ENCODE measurements at regions not wholly inside any gene's neighbourhood (a gene's known extent, or its start where the extent isn't known, plus 50 kb on each side); places are given as distances from the start of the nearest gene placed in this dataset.

GRCh38 chr18:64419156-64419555, 270.3 kb upstream of the LINC00305 start:
- TF ChIP-seq ZNF253 (CRISPR knock-in tag; IDR thresholded peaks at IDR 0.05; ENCODE audit: borderline replicate concordance) (no peak), TCF7 (IDR thresholded peaks at IDR 0.05; ENCODE audit: low read depth) (no peak), POLR2A (IDR thresholded peaks at IDR 0.05; ENCODE audit: insufficient read depth in 1 of 2, low read depth in 2 of 2, low read length in 2 of 2) (no peak), CTCF (CRISPR knock-in tag; IDR thresholded peaks at IDR 0.05) (no peak), TAF1 (CRISPR knock-in tag; IDR thresholded peaks at IDR 0.05) (no peak)
